NT2/D1 (cell line): ENCODE measurements at regions not wholly inside any gene's neighbourhood (a gene's known extent, or its start where the extent isn't known, plus 50 kb on each side); places are given as distances from the start of the nearest gene placed in this dataset.

ENCODE experiments used
- DNase-seq: peaks from one replicate; pipeline ENCODE4 v3.0.0-alpha.2; 2011; ENCODE audit warnings: low read depth, low spot score
- H3K27me3 ChIP-seq: 2 replicates; pipeline ENCODE4 v1.6.0; 2011; ENCODE audit warnings: mild to moderate bottlenecking; ENCODE audit not compliant: insufficient read length, insufficient read depth
- H3K36me3 ChIP-seq: 2 replicates; pipeline ENCODE4 v1.6.1; 2011; ENCODE audit warnings: mild to moderate bottlenecking, low read length, mixed read lengths; ENCODE audit not compliant: insufficient read depth, insufficient read length
- H3K4me1 ChIP-seq: 2 replicates; pipeline ENCODE4 v1.5.1; 2011; ENCODE audit not compliant: insufficient read depth, insufficient read length
- H3K4me3 ChIP-seq: 2 replicates; pipeline ENCODE4 v1.5.1; 2011; ENCODE audit warnings: low read depth; ENCODE audit not compliant: insufficient read length
- H3K9ac ChIP-seq: 2 replicates; pipeline ENCODE4 v1.6.0; 2011; ENCODE audit warnings: low read depth; ENCODE audit not compliant: insufficient read length
- H3K9me3 ChIP-seq: 2 replicates; pipeline ENCODE4 v1.5.1; 2011; ENCODE audit warnings: mild to moderate bottlenecking, low read length; ENCODE audit not compliant: insufficient read depth
- SUZ12 ChIP-seq: IDR thresholded peaks from 2 replicates; pipeline ENCODE4 v1.6.1; 2011; ENCODE audit not compliant: insufficient read length, insufficient read depth; ENCODE audit errors: extremely low read depth
- YY1 ChIP-seq: IDR thresholded peaks from 2 replicates; pipeline ENCODE4 v1.6.1; 2011; ENCODE audit not compliant: insufficient read length, insufficient read depth
- ZNF274 ChIP-seq: IDR thresholded peaks from 2 replicates; pipeline ENCODE4 v1.6.1; 2011; ENCODE audit warnings: mild to moderate bottlenecking, low read depth, low read length

DNA sequence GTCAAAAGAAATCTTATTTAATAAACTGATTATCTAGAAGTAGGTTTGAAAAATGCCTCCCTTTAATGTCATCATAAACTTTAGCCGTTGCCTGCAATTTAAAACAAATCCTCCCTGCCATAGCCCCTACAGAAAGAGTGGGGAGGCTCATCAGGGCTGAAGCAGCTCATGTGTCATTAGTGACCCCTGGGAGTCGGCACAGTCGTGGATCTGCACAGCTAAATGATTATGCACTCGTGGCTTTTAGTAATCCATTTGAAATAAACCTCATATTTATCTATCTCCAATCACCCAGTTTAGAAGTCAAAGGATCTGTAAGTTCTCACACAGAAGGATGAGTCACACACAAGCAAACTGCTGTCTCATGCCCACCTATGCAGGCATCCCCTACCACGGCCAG, 277.3 kb downstream of the SS18 start:
- H3K4me1 ChIP-seq: no peaks in the 10 kb centered on the region
- no peak for TF ChIP-seq SUZ12
- no peak for TF ChIP-seq YY1
- no peaks in the 10 kb centered on the region for H3K9me3 ChIP-seq
- DNase-seq: no peak
- no peak overlapping the region for H3K9ac ChIP-seq
- no peak overlapping the region for H3K4me3 ChIP-seq
- H3K36me3 ChIP-seq: no peaks in the 10 kb centered on the region
- no peaks in the 10 kb centered on the region for H3K27me3 ChIP-seq

DNA sequence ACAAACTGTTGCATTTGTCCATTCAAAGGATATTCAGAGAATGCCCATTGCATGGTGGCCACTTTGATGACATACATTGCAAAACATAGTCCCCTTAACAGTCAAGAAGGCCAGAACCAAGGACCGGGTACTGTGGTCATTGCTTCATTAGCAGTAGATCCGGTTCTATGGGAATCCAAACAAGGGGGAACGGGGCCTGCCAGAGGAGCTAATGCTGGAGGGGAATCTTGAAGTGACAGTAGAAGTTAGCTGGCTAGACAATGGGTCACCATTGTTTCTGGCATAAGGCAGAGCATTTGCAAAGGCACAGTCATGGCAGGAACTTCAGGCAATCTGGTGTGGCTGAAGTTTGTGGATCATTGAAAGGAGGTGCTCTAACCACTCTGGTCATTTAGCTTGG, 279.7 kb downstream of the SS18 start:
- Histone ChIP-seq H3K9ac (no peak overlapping the region), H3K36me3 (no peaks in the 10 kb centered on the region)
- TF ChIP-seq ZNF274: no peak
- TF ChIP-seq YY1: no peak
- no peak for TF ChIP-seq SUZ12

GRCh38 chr18:25805939-25806338, 284.5 kb downstream of the SS18 start:
- Histone ChIP-seq H3K4me1 (no peaks in the 10 kb centered on the region), H3K27me3 (no peaks in the 10 kb centered on the region), H3K4me3 (no peak overlapping the region), H3K36me3 (no peaks in the 10 kb centered on the region), H3K9me3 (no peaks in the 10 kb centered on the region), H3K9ac (no peak overlapping the region)
- TF ChIP-seq SUZ12: no peak
- TF ChIP-seq YY1: no peak
- TF ChIP-seq ZNF274: no peak
- no peak for DNase-seq

More for the DNA sequence above, 279.7 kb downstream of the SS18 start:
- DNase-seq: no peak
- Histone ChIP-seq H3K4me3 (no peak overlapping the region), H3K4me1 (no peaks in the 10 kb centered on the region), H3K27me3 (no peaks in the 10 kb centered on the region), H3K9me3 (no peaks in the 10 kb centered on the region)

- DNase-seq: no peak
- Histone ChIP-seq H3K36me3 (no peaks in the 10 kb centered on the region), H3K27me3 (no peaks in the 10 kb centered on the region), H3K4me3 (no peak overlapping the region), H3K9ac (no peak overlapping the region), H3K9me3 (no peaks in the 10 kb centered on the region), H3K4me1 (no peaks in the 10 kb centered on the region)
- TF ChIP-seq YY1 (no peak), ZNF274 (no peak), SUZ12 (no peak)
Observed at GRCh38 chr18:25805323-25805722, 285.1 kb downstream of the SS18 start.

DNA sequence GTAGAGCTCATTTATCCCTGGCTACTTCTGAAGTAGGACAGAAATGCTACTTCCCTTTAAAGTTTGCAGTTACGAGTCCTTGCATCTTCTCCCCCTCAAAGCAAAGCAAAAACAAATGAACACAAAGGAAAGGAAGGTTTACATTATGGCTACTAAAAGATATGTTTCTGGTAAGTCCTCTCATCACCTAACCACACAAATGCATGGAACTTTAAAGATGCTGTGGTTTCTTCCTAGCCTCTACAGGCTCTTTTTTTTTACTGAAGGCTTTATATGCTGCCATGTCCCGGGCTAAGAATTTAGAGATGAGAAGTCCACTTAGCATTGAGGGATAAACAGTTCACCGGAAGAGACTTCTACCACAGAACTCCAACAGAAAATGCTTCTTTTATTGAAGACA, 291.2 kb downstream of the SS18 start:
- no peak for DNase-seq
- Histone ChIP-seq H3K27me3 (no peaks in the 10 kb centered on the region), H3K36me3 (no peaks in the 10 kb centered on the region), H3K9me3 (no peaks in the 10 kb centered on the region), H3K4me1 (no peaks in the 10 kb centered on the region), H3K9ac (no peak overlapping the region), H3K4me3 (no peak overlapping the region)
- TF ChIP-seq YY1: no peak
- no peak for TF ChIP-seq SUZ12
- no peak for TF ChIP-seq ZNF274

DNA sequence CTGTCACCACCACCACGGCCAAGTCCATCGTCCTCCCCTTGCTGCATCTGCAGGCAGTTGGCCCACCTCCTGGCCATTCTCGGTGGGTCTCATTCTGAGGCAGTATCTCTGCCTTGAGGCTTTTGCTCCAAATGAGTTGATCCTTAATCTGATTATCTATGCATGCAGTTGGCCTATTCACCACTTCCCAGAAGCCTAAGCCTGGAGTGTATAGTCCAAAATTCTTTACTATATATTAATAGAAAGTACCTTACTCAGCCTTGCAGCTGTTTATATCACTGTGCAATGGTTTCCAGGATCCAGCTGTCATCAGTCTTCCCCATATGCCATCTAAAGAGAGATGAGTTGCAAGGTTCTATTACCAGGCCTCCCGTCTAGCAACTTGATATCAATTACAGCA, 292.4 kb downstream of the SS18 start:
- Histone ChIP-seq H3K4me1 (no peaks in the 10 kb centered on the region), H3K27me3 (no peaks in the 10 kb centered on the region), H3K36me3 (no peaks in the 10 kb centered on the region), H3K9me3 (no peaks in the 10 kb centered on the region), H3K9ac (no peak overlapping the region), H3K4me3 (no peak overlapping the region)
- no peak for DNase-seq
- TF ChIP-seq SUZ12 (no peak), ZNF274 (no peak), YY1 (no peak)

DNA sequence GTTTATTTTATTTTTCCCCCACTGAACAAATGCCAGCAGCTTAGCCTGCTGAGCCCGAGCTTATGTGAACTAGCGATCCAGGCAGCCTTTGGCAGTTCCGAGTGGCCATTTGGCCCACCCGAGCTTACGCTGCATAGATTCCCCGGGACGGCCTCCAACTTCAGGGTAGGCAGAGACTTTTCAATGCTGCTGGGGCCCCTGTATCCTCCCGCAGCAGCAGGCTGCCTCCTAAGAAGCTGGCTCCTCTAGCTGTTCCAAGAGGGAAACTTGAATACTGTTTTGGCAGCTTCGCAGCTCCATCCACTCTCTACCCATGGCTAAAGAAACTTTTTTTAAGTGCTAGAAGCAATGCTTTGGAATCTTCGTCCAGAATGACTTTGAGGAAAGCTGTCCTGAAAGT, 295.2 kb downstream of the SS18 start:
- Histone ChIP-seq H3K36me3 (no peaks in the 10 kb centered on the region), H3K9ac (no peak overlapping the region), H3K27me3 (no peaks in the 10 kb centered on the region), H3K9me3 (no peaks in the 10 kb centered on the region), H3K4me3 (no peak overlapping the region), H3K4me1 (no peaks in the 10 kb centered on the region)
- no peak for DNase-seq
- TF ChIP-seq YY1 (no peak), SUZ12 (no peak), ZNF274 (no peak)

DNA sequence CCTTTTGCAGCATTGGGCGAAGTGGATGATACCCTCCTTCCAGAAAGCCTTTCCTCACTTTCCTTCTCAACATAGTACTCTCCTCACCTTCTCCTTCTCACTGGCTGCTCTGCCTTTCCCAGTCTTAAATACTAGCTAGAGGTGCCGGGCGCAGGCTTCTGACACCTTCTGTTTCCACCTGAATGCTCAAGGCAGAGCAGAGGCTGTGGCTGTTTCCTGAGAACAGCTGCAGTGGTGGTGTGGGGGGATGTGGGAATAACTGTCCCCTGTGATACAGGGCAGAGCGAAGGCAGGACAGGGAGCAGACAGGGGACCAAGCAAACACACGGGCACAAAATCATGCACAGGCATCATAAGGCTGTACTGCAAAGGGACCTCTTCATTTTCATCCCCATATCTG, 303.1 kb downstream of the SS18 start:
- H3K27me3 ChIP-seq: no peaks in the 10 kb centered on the region
- no peak for DNase-seq
- no peak overlapping the region for H3K9ac ChIP-seq
- no peaks in the 10 kb centered on the region for H3K4me1 ChIP-seq
- H3K9me3 ChIP-seq: no peaks in the 10 kb centered on the region
- H3K36me3 ChIP-seq: no peaks in the 10 kb centered on the region
- TF ChIP-seq ZNF274 (no peak), SUZ12 (no peak), YY1 (no peak)
- no peak overlapping the region for H3K4me3 ChIP-seq
